ENCODE measurements at regions not wholly inside any gene's neighbourhood (a gene's known extent, or its start where the extent isn't known, plus 50 kb on each side); places are given as distances from the start of the nearest gene placed in this dataset.

DNA sequence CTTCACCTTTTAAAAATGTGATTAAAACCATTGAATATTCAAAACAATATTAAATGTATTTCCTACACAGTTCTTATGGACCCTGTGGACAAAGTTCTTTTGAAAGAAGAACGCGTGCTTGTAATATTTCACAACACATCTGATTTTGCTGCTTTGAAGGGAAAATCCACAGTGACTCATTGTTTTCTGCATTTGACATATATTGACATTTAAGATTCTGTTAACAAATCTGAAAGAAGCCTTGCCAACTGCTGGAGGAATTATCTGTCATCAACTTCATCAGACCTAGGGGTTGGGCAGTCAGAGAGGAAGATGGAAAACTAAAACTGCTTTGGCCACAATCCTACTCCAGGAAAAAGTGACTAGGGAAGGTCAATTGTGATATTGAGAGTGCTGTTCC lies 56.9 kb upstream of the RASEF start:
- TF ChIP-seq, protein P1, sequence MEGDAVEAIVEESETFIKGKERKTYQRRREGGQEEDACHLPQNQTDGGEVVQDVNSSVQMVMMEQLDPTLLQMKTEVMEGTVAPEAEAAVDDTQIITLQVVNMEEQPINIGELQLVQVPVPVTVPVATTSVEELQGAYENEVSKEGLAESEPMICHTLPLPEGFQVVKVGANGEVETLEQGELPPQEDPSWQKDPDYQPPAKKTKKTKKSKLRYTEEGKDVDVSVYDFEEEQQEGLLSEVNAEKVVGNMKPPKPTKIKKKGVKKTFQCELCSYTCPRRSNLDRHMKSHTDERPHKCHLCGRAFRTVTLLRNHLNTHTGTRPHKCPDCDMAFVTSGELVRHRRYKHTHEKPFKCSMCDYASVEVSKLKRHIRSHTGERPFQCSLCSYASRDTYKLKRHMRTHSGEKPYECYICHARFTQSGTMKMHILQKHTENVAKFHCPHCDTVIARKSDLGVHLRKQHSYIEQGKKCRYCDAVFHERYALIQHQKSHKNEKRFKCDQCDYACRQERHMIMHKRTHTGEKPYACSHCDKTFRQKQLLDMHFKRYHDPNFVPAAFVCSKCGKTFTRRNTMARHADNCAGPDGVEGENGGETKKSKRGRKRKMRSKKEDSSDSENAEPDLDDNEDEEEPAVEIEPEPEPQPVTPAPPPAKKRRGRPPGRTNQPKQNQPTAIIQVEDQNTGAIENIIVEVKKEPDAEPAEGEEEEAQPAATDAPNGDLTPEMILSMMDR (IDR thresholded peaks at IDR 0.05): no peak
- TF ChIP-seq ZFX (IDR thresholded peaks at IDR 0.05; ENCODE audit: borderline replicate concordance): no peak

Measured in 22Rv1 (cell line).